ENCODE measurements at regions not wholly inside any gene's neighbourhood (a gene's known extent, or its start where the extent isn't known, plus 50 kb on each side); places are given as distances from the start of the nearest gene placed in this dataset.

- no peak for TF ChIP-seq POLR2A (IDR thresholded peaks at IDR 0.05)
- no peak for TF ChIP-seq CTCF (IDR thresholded peaks at IDR 0.05)
- TF ChIP-seq POLR2AphosphoS5 (IDR thresholded peaks at IDR 0.05) = no peak
- Histone ChIP-seq H3K4me3 (no peak overlapping the region), H3K27me3 (replicated peaks; ENCODE audit: insufficient read depth) (no peaks in the 10 kb centered on the region), H3K4me1 (replicated peaks) (no peaks in the 10 kb centered on the region), H3K36me3 (no peaks in the 10 kb centered on the region), H3K9me3 (no peaks in the 10 kb centered on the region), H3K27ac (no peak overlapping the region)
- no peak for DNase-seq (ENCODE audit: low spot score)
- 69% methylated on average over 10 of the region's 10 CpGs for WGBS
- intact Hi-C loops (cut with DNase I) = no loop called here
Measured at GRCh38 chr10:126777714-126778113, 107.2 kb upstream of the C10orf90 start.

GRCh38 chr10:126781450-126782216, 111.1 kb upstream of the C10orf90 start:
- TF ChIP-seq POLR2AphosphoS5 (IDR thresholded peaks at IDR 0.05) (no peak), CTCF (IDR thresholded peaks at IDR 0.05) (no peak), POLR2A (IDR thresholded peaks at IDR 0.05) (no peak)
- H3K27ac ChIP-seq = no peak overlapping the region
- no peaks in the 10 kb centered on the region for H3K4me1 ChIP-seq (replicated peaks)
- no peaks in the 10 kb centered on the region for H3K36me3 ChIP-seq
- 51% methylated on average over 3 of the region's 3 CpGs for WGBS
- intact Hi-C loops (cut with DNase I) = no loop called here
- H3K9me3 ChIP-seq = no peaks in the 10 kb centered on the region
- no peak for DNase-seq (ENCODE audit: low spot score)
- no peak overlapping the region for H3K4me3 ChIP-seq
- no peaks in the 10 kb centered on the region for H3K27me3 ChIP-seq (replicated peaks; ENCODE audit: insufficient read depth)

- Histone ChIP-seq H3K27ac (no peak overlapping the region), H3K4me3 (no peak overlapping the region), H3K9me3 (no peaks in the 10 kb centered on the region), H3K27me3 (replicated peaks; ENCODE audit: insufficient read depth) (no peaks in the 10 kb centered on the region), H3K4me1 (replicated peaks) (no peaks in the 10 kb centered on the region), H3K36me3 (no peaks in the 10 kb centered on the region)
- WGBS = 60% methylated on average over 9 of the region's 9 CpGs
- no peak for DNase-seq (ENCODE audit: low spot score)
- TF ChIP-seq POLR2AphosphoS5 (IDR thresholded peaks at IDR 0.05) (no peak), CTCF (IDR thresholded peaks at IDR 0.05) (no peak), POLR2A (IDR thresholded peaks at IDR 0.05) (no peak)
- intact Hi-C loops (cut with DNase I) = no loop called here
Measured at GRCh38 chr10:126783806-126784557, 113.5 kb upstream of the C10orf90 start.

GRCh38 chr10:126787201-126787600, 116.7 kb upstream of the C10orf90 start:
- H3K4me3 ChIP-seq = no peak overlapping the region
- H3K27me3 ChIP-seq (replicated peaks; ENCODE audit: insufficient read depth) = no peaks in the 10 kb centered on the region
- no peak for DNase-seq (ENCODE audit: low spot score)
- intact Hi-C loops (cut with DNase I) = no loop called here
- H3K4me1 ChIP-seq (replicated peaks) = no peaks in the 10 kb centered on the region
- no peaks in the 10 kb centered on the region for H3K36me3 ChIP-seq
- TF ChIP-seq CTCF (IDR thresholded peaks at IDR 0.05) = no peak
- no peak overlapping the region for H3K27ac ChIP-seq
- 69% methylated on average over 3 of the region's 3 CpGs for WGBS
- no peaks in the 10 kb centered on the region for H3K9me3 ChIP-seq

- DNase-seq (ENCODE audit: low spot score) = no peak
- TF ChIP-seq POLR2A (IDR thresholded peaks at IDR 0.05) (no peak), POLR2AphosphoS5 (IDR thresholded peaks at IDR 0.05) (no peak), CTCF (IDR thresholded peaks at IDR 0.05) (no peak)
- intact Hi-C loops (cut with DNase I) = no loop called here
- Histone ChIP-seq H3K4me1 (replicated peaks) (no peaks in the 10 kb centered on the region), H3K36me3 (no peaks in the 10 kb centered on the region), H3K9me3 (no peaks in the 10 kb centered on the region), H3K4me3 (no peak overlapping the region), H3K27me3 (replicated peaks; ENCODE audit: insufficient read depth) (no peaks in the 10 kb centered on the region), H3K27ac (no peak overlapping the region)
- WGBS = 87% methylated on average over 2 of the region's 2 CpGs
Measured at GRCh38 chr10:126795318-126795717, 109.9 kb upstream of the DOCK1 start.

Measured in prostate gland (tissue), 2 donors.